ENCODE measurements at regions not wholly inside any gene's neighbourhood (a gene's known extent, or its start where the extent isn't known, plus 50 kb on each side); places are given as distances from the start of the nearest gene placed in this dataset.

DNA sequence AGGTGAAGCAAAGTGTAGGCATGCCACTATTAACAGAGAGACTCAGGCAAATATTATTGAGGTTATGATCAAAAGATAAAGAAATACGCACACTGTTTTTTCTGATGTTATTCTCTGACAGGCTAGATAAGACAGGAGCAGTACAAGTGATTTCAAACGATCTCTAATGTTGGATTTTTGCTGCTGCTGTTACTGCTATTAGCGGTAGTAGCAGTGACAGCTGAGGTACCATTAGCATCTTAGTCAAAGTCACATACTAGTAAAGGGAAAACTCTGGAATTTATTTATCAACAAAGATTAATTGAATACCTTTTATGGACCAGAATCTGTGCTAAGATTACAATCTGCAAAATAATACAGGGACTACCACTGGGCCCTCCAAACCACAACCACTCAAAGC, 362.4 kb upstream of the CDH6 start:
- TF ChIP-seq CTCF (conservative IDR thresholded peaks at IDR 0.05; ENCODE audit: low read depth, low read length): no peak
- Histone ChIP-seq H3K4me3 (IDR thresholded peaks at IDR 0.05; ENCODE audit: insufficient read depth, low read depth, low read length) (no peak overlapping the region), H3K27ac (no peak overlapping the region), H3K79me2 (ENCODE audit: insufficient read depth, low read depth) (no peaks in the 10 kb centered on the region), H2AFZ (ENCODE audit: low read depth) (no peak overlapping the region), H4K20me1 (ENCODE audit: insufficient read depth) (no peaks in the 10 kb centered on the region), H3K4me1 (ENCODE audit: low read depth, poor library complexity, severe bottlenecking) (peaks cover under 1% of the 10 kb centered on the region), H3K4me2 (no peak overlapping the region), H3K36me3 (ENCODE audit: insufficient read depth) (no peaks in the 10 kb centered on the region), H3K9ac (no peak overlapping the region), H3K27me3 (ENCODE audit: insufficient read depth, low read depth) (no peaks in the 10 kb centered on the region)

DNA sequence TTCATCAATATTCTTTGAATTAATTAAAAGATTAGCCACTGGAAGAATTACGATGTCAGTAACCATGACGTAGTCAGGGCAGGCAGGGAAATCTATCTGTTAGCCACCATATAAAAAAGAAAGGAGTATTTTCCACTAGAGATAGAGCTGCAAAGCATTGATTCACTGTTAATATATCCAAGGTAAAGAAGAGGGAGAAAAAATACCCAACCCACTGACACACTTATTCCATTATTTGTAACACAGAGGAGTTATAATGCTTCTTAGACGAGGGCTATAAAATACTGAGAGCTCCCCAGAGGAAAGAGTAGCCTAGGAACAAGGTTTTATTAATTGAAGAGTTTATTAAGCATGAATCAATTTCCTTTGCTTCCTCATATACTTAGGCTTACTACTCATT, 382.2 kb upstream of the CDH6 start:
- no peak overlapping the region for H3K4me3 ChIP-seq (IDR thresholded peaks at IDR 0.05; ENCODE audit: insufficient read depth, low read depth, low read length)
- TF ChIP-seq CTCF (conservative IDR thresholded peaks at IDR 0.05; ENCODE audit: low read depth, low read length): no peak
- no peak overlapping the region for H3K4me2 ChIP-seq
- no peak overlapping the region for H3K27ac ChIP-seq
- H4K20me1 ChIP-seq (ENCODE audit: insufficient read depth): no peaks in the 10 kb centered on the region
- no peaks in the 10 kb centered on the region for H3K79me2 ChIP-seq (ENCODE audit: insufficient read depth, low read depth)
- no peak overlapping the region for H3K9ac ChIP-seq
- H3K36me3 ChIP-seq (ENCODE audit: insufficient read depth): no peaks in the 10 kb centered on the region
- no peak overlapping the region for H2AFZ ChIP-seq (ENCODE audit: low read depth)
- no peaks in the 10 kb centered on the region for H3K4me1 ChIP-seq (ENCODE audit: low read depth, poor library complexity, severe bottlenecking)
- no peaks in the 10 kb centered on the region for H3K27me3 ChIP-seq (ENCODE audit: insufficient read depth, low read depth)

DNA sequence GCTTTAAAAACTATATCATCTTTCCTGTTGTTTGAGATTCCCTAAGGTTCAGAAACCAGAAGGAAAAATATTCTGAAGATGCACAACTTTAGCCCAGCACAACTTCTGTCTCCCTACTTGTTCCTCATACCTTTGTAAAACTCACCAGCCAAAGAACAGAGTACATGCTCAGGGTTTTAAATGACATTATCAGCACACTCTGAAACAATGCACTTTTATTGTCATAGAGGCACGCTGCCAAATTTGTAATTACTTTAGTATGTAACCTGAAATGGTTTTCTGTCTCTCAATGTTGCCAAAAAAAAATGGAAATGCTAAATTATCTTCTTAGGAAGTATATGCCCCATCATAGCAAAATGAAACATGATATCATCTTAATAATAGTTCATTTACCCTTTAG, 383.6 kb upstream of the CDH6 start:
- Histone ChIP-seq H3K4me3 (IDR thresholded peaks at IDR 0.05; ENCODE audit: insufficient read depth, low read depth, low read length) (no peak overlapping the region), H3K9ac (no peak overlapping the region), H3K4me2 (no peak overlapping the region), H3K36me3 (ENCODE audit: insufficient read depth) (no peaks in the 10 kb centered on the region), H3K27ac (no peak overlapping the region), H3K79me2 (ENCODE audit: insufficient read depth, low read depth) (no peaks in the 10 kb centered on the region), H2AFZ (ENCODE audit: low read depth) (no peak overlapping the region), H3K4me1 (ENCODE audit: low read depth, poor library complexity, severe bottlenecking) (no peaks in the 10 kb centered on the region), H3K27me3 (ENCODE audit: insufficient read depth, low read depth) (no peaks in the 10 kb centered on the region), H4K20me1 (ENCODE audit: insufficient read depth) (no peaks in the 10 kb centered on the region)
- TF ChIP-seq CTCF (conservative IDR thresholded peaks at IDR 0.05; ENCODE audit: low read depth, low read length): no peak

DNA sequence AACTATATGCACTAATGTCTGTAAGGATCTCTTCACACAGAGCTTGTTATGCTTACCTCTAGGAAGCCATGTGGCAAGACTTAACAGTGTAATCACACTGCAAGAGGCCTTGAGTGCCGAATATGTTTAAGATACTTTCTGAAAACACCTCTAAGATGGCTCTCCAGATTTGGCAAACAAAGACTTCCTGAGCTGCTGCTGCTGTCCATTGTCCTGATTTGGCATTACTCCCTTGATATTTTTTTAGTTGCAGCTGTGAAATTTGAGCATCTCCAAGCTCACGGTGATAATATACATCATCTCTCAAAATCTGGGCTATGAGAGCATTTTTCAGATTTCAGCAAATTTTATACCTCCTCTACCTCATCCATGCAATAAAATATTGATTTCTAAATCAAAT, 384.5 kb upstream of the CDH6 start:
- no peak overlapping the region for H2AFZ ChIP-seq (ENCODE audit: low read depth)
- no peak overlapping the region for H3K27ac ChIP-seq
- H3K36me3 ChIP-seq (ENCODE audit: insufficient read depth): no peaks in the 10 kb centered on the region
- H4K20me1 ChIP-seq (ENCODE audit: insufficient read depth): no peaks in the 10 kb centered on the region
- H3K4me3 ChIP-seq (IDR thresholded peaks at IDR 0.05; ENCODE audit: insufficient read depth, low read depth, low read length): no peak overlapping the region
- no peaks in the 10 kb centered on the region for H3K27me3 ChIP-seq (ENCODE audit: insufficient read depth, low read depth)
- H3K9ac ChIP-seq: no peak overlapping the region
- H3K4me2 ChIP-seq: no peak overlapping the region
- H3K79me2 ChIP-seq (ENCODE audit: insufficient read depth, low read depth): no peaks in the 10 kb centered on the region
- no peak for TF ChIP-seq CTCF (conservative IDR thresholded peaks at IDR 0.05; ENCODE audit: low read depth, low read length)
- no peaks in the 10 kb centered on the region for H3K4me1 ChIP-seq (ENCODE audit: low read depth, poor library complexity, severe bottlenecking)
